CD4-positive, alpha-beta T cell (primary cell): ENCODE measurements at regions not wholly inside any gene's neighbourhood (a gene's known extent, or its start where the extent isn't known, plus 50 kb on each side); places are given as distances from the start of the nearest gene placed in this dataset.

ENCODE experiments used
- ATAC-seq: fragments of 200-7000 bp; cut with Tn5 transposase; one replicate; pipeline ENCODE4 v1.10.0; 2022; ENCODE audit warnings: mild to moderate bottlenecking; ENCODE audit not compliant: poor library complexity
- CTCF ChIA-PET: fragments of 350-600 bp; sonication (Branson Sonifier 250); formaldehyde crosslinking; loops from one replicate; lab custom pipeline; 2021; ENCODE audit warnings: antibody characterized with exemption, inconsistent platforms; lab: Charles Lee
- POLR2A ChIA-PET: fragments of 350-600 bp; sonication (Branson Sonifier 250); formaldehyde crosslinking; loops from one replicate; lab custom pipeline; 2021; ENCODE audit warnings: antibody characterized with exemption, inconsistent platforms; lab: Charles Lee
- DNase-seq, 14 experiments: peaks; one replicate each; pipeline ENCODE4 v3.0.0-alpha.2; 2013 to 2020; ENCODE audit warnings: mixed read lengths in 2 of 14
- H3K27ac ChIP-seq, 2 donors: one replicate each; pipeline versions ENCODE4 v1.5.1 to v1.7.0; 2013; ENCODE audit warnings: low read length in 2 of 2, low read depth in 1 of 2, mild to moderate bottlenecking in 1 of 2
- H3K27me3 ChIP-seq, 2 experiments: 1 replicate in 1 of 2; 2 replicates in 1 of 2; pipeline versions ENCODE4 v1.6.1 to v1.7.0; 2013; ENCODE audit warnings: low read length in 2 of 2, control low read depth in 1 of 2, mild to moderate bottlenecking in 1 of 2, moderate library complexity in 1 of 2; ENCODE audit not compliant: insufficient read depth in 2 of 2, control insufficient read depth in 1 of 2
- H3K36me3 ChIP-seq: one replicate; pipeline ENCODE4 v1.6.1; 2013; ENCODE audit warnings: low read length, control low read depth; ENCODE audit not compliant: insufficient read depth
- H3K4me1 ChIP-seq: one replicate; pipeline ENCODE4 v1.6.1; 2013; ENCODE audit warnings: low read length, control low read depth; ENCODE audit not compliant: insufficient read depth
- H3K4me3 ChIP-seq: one replicate; pipeline ENCODE4 v1.5.1; 2013; ENCODE audit warnings: mild to moderate bottlenecking, low read length, moderate library complexity
- H3K9me3 ChIP-seq, 2 experiments: 1 replicate in 1 of 2; 2 replicates in 1 of 2; pipeline versions ENCODE4 v1.6.1 to v1.7.0; 2013; ENCODE audit warnings: low read length in 2 of 2, mild to moderate bottlenecking in 2 of 2, control low read depth in 1 of 2, moderate library complexity in 1 of 2; ENCODE audit not compliant: control insufficient read depth in 1 of 2, insufficient read depth in 1 of 2
- H3K27ac Mint-ChIP-seq: one replicate; pipeline ENCODE4 v1.8.0; 2020; ENCODE audit warnings: mixed read lengths
- H3K27me3 Mint-ChIP-seq: one replicate; pipeline ENCODE4 v1.8.0; 2021; ENCODE audit warnings: mixed read lengths
- H3K36me3 Mint-ChIP-seq: one replicate; pipeline ENCODE4 v1.8.0; 2021; ENCODE audit warnings: low read depth, mixed read lengths
- H3K4me1 Mint-ChIP-seq: one replicate; pipeline ENCODE4 v1.8.0; 2021; ENCODE audit warnings: low read depth, mixed read lengths
- H3K4me3 Mint-ChIP-seq: one replicate; pipeline ENCODE4 v1.8.0; 2020; ENCODE audit warnings: mild to moderate bottlenecking, mixed read lengths
- H3K9me3 Mint-ChIP-seq: one replicate; pipeline ENCODE4 v1.8.0; 2020; ENCODE audit warnings: mixed read lengths
- CTCF ChIP-seq: fragments of 200-600 bp; IDR thresholded peaks from one replicate; pipeline ENCODE4 v1.8.0; 2022; ENCODE audit warnings: antibody characterized with exemption, mild to moderate bottlenecking
- intact Hi-C, 2 experiments: fragments of 100-400 bp; cut with DNase I in 1 of 2; cut with micrococcal nuclease in 1 of 2; formaldehyde crosslinking; loops; one replicate each; pipeline versions ENCODE4 v1.15.1 to v1.9.0; 2023 to 2025; cut with DNase I, micrococcal nuclease

GRCh38 chr5:168209244-168209995 is 82.0 kb upstream of the WWC1 start:
- H3K27ac Mint-ChIP-seq, result no peak overlapping the region
- CTCF ChIA-PET, result no interaction called here
- no peaks in the 10 kb centered on the region for H3K36me3 Mint-ChIP-seq
- H3K9me3 Mint-ChIP-seq, result no peaks in the 10 kb centered on the region
- Histone ChIP-seq H3K36me3 (no peaks in the 10 kb centered on the region), H3K27me3 (no peaks in the 10 kb centered on the region), H3K4me1 (no peaks in the 10 kb centered on the region), H3K27ac (no peak overlapping the region), H3K4me3 (no peak overlapping the region), H3K9me3 (no peaks in the 10 kb centered on the region)
- intact Hi-C loops, result no loop called here
- POLR2A ChIA-PET, result no interaction called here
- H3K4me1 Mint-ChIP-seq, result no peaks in the 10 kb centered on the region
- DNase-seq (no peak), ATAC-seq (no peak)
- no peak for TF ChIP-seq CTCF
- H3K4me3 Mint-ChIP-seq, result no peak overlapping the region
- H3K27me3 Mint-ChIP-seq, result no peaks in the 10 kb centered on the region

- ChIA-PET CTCF (no interaction called here), POLR2A (no interaction called here)
- Mint-ChIP-seq H3K36me3 (no peaks in the 10 kb centered on the region), H3K27me3 (no peaks in the 10 kb centered on the region), H3K4me3 (no peak overlapping the region), H3K9me3 (no peaks in the 10 kb centered on the region), H3K4me1 (no peaks in the 10 kb centered on the region), H3K27ac (no peak overlapping the region)
- H3K4me1 ChIP-seq, result no peaks in the 10 kb centered on the region
- H3K9me3 ChIP-seq, result no peaks in the 10 kb centered on the region
- ATAC-seq, result no peak
- DNase-seq, result no peak
- intact Hi-C loops, result no loop called here
- no peaks in the 10 kb centered on the region for H3K36me3 ChIP-seq
- no peak overlapping the region for H3K27ac ChIP-seq
- H3K4me3 ChIP-seq, result no peak overlapping the region
- no peaks in the 10 kb centered on the region for H3K27me3 ChIP-seq
- no peak for TF ChIP-seq CTCF
Measured at GRCh38 chr5:168209997-168210396, 81.4 kb upstream of the WWC1 start.

GRCh38 chr5:168211245-168211644 is 80.2 kb upstream of the WWC1 start:
- TF ChIP-seq CTCF, result no peak
- no peaks in the 10 kb centered on the region for H3K4me1 Mint-ChIP-seq
- H3K4me1 ChIP-seq, result no peaks in the 10 kb centered on the region
- no peak overlapping the region for H3K27ac Mint-ChIP-seq
- intact Hi-C loops, result no loop called here
- no peaks in the 10 kb centered on the region for H3K9me3 ChIP-seq
- ChIA-PET POLR2A (no interaction called here), CTCF (no interaction called here)
- H3K36me3 Mint-ChIP-seq, result no peaks in the 10 kb centered on the region
- H3K27me3 ChIP-seq, result no peaks in the 10 kb centered on the region
- no peaks in the 10 kb centered on the region for H3K9me3 Mint-ChIP-seq
- no peaks in the 10 kb centered on the region for H3K36me3 ChIP-seq
- no peak for ATAC-seq
- no peak overlapping the region for H3K4me3 Mint-ChIP-seq
- no peaks in the 10 kb centered on the region for H3K27me3 Mint-ChIP-seq
- DNase-seq, result no peak
- H3K4me3 ChIP-seq, result no peak overlapping the region
- H3K27ac ChIP-seq, result no peak overlapping the region
